ENCODE measurements at regions not wholly inside any gene's neighbourhood (a gene's known extent, or its start where the extent isn't known, plus 50 kb on each side); places are given as distances from the start of the nearest gene placed in this dataset.

DNA sequence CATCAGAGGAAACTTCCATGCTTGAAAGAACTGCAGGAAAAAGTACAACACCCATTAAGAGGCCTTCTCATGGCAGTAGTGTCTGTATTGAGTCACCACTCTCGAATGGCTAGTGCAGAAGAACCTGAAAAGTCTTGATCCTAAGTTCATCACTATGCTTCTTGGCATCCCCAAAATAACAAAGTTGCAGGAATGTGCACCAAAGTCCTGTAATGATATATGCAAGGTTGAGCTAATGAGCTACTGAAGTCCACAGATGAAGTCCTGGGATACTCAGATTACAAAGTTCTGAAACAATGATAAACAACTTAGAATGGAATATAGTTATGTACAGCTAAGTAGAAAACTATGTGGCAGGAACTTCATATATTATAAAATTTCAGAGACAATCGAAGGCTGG is 545.4 kb downstream of the FOXG1 start:
- Histone ChIP-seq H2AFZ (ENCODE audit: low read depth, low read length) (no peak overlapping the region), H4K20me1 (replicated peaks; ENCODE audit: control insufficient read depth, insufficient read depth, low read length) (no peaks in the 10 kb centered on the region), H3K27ac (ENCODE audit: extremely low read depth, low read depth, low read length) (no peak overlapping the region), H3K79me2 (ENCODE audit: control insufficient read depth, insufficient read depth, low read length) (no peaks in the 10 kb centered on the region), H3K4me2 (ENCODE audit: insufficient read depth, low read length) (no peak overlapping the region), H3K36me3 (ENCODE audit: control insufficient read depth, insufficient read depth, low read length) (no peaks in the 10 kb centered on the region), H3K4me3 (no peak overlapping the region), H3K9me3 (replicated peaks; ENCODE audit: control insufficient read depth, insufficient read depth, low read depth, low read length) (no peaks in the 10 kb centered on the region), H3K9ac (ENCODE audit: insufficient read depth in 1 of 2, low read depth in 2 of 2, low read length in 2 of 2) (no peak overlapping the region), H3K9me1 (ENCODE audit: control insufficient read depth, insufficient read depth, low read length) (no peaks in the 10 kb centered on the region), H3K4me1 (replicated peaks in 1 of 2; ENCODE audit: control insufficient read depth in 2 of 2, insufficient read depth in 2 of 2, low read length in 2 of 2) (no peaks in the 10 kb centered on the region), H3K27me3 (ENCODE audit: control insufficient read depth in 2 of 2, insufficient read depth in 2 of 2, low read length in 2 of 2) (no peaks in the 10 kb centered on the region)
- no TSS peak for BruUV-seq (replicated peaks)
- intact Hi-C loops (cut with micrococcal nuclease) (no loop called here), in situ Hi-C loops (cut with MboI) (no loop called here)
- TF ChIP-seq GTF2A2 (tag; IDR thresholded peaks at IDR 0.05) = no peak
- TF ChIP-seq ZNF444 (CRISPR knock-in tag; IDR thresholded peaks at IDR 0.05) = no peak
- TF ChIP-seq ZNF77 (CRISPR knock-in tag; IDR thresholded peaks at IDR 0.05) = no peak
- no peak for TF ChIP-seq ZNF239 (CRISPR knock-in tag; IDR thresholded peaks at IDR 0.05)
- DNase-seq (ENCODE audit: extremely low read depth in 1 of 4, low spot score in 3 of 4) = no peak
- POLR2A ChIA-PET = no interaction called here
- no peak for ATAC-seq
- CTCF ChIA-PET (ENCODE audit: low intra/inter-chr PET ratio) = no interaction called here
- FAIRE-seq = no peak
- WGBS (ENCODE audit: insufficient coverage, low coverage, missing lambda C conversion rate) = 0% methylated on average over 2 of the region's 2 CpGs

- 0% methylated on average over 2 of the region's 2 CpGs for WGBS (ENCODE audit: insufficient coverage, low coverage, missing lambda C conversion rate)
- TF ChIP-seq MAFF (IDR thresholded peaks at IDR 0.05; ENCODE audit: low read length) (peak; percentile 43), CHD1 (IDR thresholded peaks at IDR 0.05; ENCODE audit: low read length) (no peak), RNF2 (IDR thresholded peaks at IDR 0.05) (no peak), ZHX1 (conservative IDR thresholded peaks at IDR 0.05; ENCODE audit: low read length) (no peak), NUFIP1 (IDR thresholded peaks at IDR 0.05; ENCODE audit: partially characterized antibody) (no peak), NR3C1 (CRISPR knock-in tag; IDR thresholded peaks at IDR 0.05) (no peak), ZNF316 (IDR thresholded peaks at IDR 0.05) (peak; percentile 42; the same call in 1 of the 2 replicates), PHB2 (IDR thresholded peaks at IDR 0.05; ENCODE audit: low read depth) (no peak)
- TF ChIP-seq, protein P1, sequence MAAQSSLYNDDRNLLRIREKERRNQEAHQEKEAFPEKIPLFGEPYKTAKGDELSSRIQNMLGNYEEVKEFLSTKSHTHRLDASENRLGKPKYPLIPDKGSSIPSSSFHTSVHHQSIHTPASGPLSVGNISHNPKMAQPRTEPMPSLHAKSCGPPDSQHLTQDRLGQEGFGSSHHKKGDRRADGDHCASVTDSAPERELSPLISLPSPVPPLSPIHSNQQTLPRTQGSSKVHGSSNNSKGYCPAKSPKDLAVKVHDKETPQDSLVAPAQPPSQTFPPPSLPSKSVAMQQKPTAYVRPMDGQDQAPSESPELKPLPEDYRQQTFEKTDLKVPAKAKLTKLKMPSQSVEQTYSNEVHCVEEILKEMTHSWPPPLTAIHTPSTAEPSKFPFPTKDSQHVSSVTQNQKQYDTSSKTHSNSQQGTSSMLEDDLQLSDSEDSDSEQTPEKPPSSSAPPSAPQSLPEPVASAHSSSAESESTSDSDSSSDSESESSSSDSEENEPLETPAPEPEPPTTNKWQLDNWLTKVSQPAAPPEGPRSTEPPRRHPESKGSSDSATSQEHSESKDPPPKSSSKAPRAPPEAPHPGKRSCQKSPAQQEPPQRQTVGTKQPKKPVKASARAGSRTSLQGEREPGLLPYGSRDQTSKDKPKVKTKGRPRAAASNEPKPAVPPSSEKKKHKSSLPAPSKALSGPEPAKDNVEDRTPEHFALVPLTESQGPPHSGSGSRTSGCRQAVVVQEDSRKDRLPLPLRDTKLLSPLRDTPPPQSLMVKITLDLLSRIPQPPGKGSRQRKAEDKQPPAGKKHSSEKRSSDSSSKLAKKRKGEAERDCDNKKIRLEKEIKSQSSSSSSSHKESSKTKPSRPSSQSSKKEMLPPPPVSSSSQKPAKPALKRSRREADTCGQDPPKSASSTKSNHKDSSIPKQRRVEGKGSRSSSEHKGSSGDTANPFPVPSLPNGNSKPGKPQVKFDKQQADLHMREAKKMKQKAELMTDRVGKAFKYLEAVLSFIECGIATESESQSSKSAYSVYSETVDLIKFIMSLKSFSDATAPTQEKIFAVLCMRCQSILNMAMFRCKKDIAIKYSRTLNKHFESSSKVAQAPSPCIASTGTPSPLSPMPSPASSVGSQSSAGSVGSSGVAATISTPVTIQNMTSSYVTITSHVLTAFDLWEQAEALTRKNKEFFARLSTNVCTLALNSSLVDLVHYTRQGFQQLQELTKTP (IDR thresholded peaks at IDR 0.05; ENCODE audit: low read depth in 1 of 2, partially characterized antibody in 2 of 2) = no peak
Measured at GRCh38 chr14:29316936-29317335, 550.3 kb downstream of the FOXG1 start.

More at GRCh38 chr14:29316936-29317335, 550.3 kb downstream of the FOXG1 start:
- ChIA-PET CTCF (ENCODE audit: low intra/inter-chr PET ratio) (no interaction called here), POLR2A (no interaction called here)
- Histone ChIP-seq H3K9me1 (ENCODE audit: control insufficient read depth, insufficient read depth, low read length) (no peaks in the 10 kb centered on the region), H4K20me1 (replicated peaks; ENCODE audit: control insufficient read depth, insufficient read depth, low read length) (no peaks in the 10 kb centered on the region), H3K9ac (ENCODE audit: insufficient read depth in 1 of 2, low read depth in 2 of 2, low read length in 2 of 2) (no peak overlapping the region), H3K27ac (ENCODE audit: extremely low read depth, low read depth, low read length) (no peak overlapping the region), H3K9me3 (replicated peaks; ENCODE audit: control insufficient read depth, insufficient read depth, low read depth, low read length) (no peaks in the 10 kb centered on the region), H3K79me2 (ENCODE audit: control insufficient read depth, insufficient read depth, low read length) (no peaks in the 10 kb centered on the region), H2AFZ (ENCODE audit: low read depth, low read length) (no peak overlapping the region), H3K27me3 (ENCODE audit: control insufficient read depth in 2 of 2, insufficient read depth in 2 of 2, low read length in 2 of 2) (no peaks in the 10 kb centered on the region), H3K4me2 (ENCODE audit: insufficient read depth, low read length) (no peak overlapping the region), H3K36me3 (ENCODE audit: control insufficient read depth, insufficient read depth, low read length) (no peaks in the 10 kb centered on the region), H3K4me3 (no peak overlapping the region), H3K4me1 (replicated peaks in 1 of 2; ENCODE audit: control insufficient read depth in 2 of 2, insufficient read depth in 2 of 2, low read length in 2 of 2) (no peaks in the 10 kb centered on the region)
- intact Hi-C loops (cut with micrococcal nuclease) (no loop called here), in situ Hi-C loops (cut with MboI) (no loop called here)
- no peak for ATAC-seq
- FAIRE-seq = no peak
- DNase-seq (ENCODE audit: extremely low read depth in 1 of 4, low spot score in 3 of 4) = no peak
- BruUV-seq (replicated peaks) = no TSS peak
